ENCODE measurements at regions not wholly inside any gene's neighbourhood (a gene's known extent, or its start where the extent isn't known, plus 50 kb on each side); places are given as distances from the start of the nearest gene placed in this dataset.
A peak's percentile ranks its signal among the peaks of the same experiment; 100 is the strongest.
"Not testable (repeated sequence)": the region's sequence is repeated elsewhere in the genome, so short reads cannot be mapped to it uniquely, and the experiment has no call there.

- H3K36me3 Mint-ChIP-seq; H3K4me3 Mint-ChIP-seq; ATAC-seq (ENCODE audit: low read depth); H3K27me3 Mint-ChIP-seq; H3K4me1 Mint-ChIP-seq; DNase-seq; H3K27ac Mint-ChIP-seq: not testable (repeated sequence)
- POLR2A ChIA-PET, result interaction anchor here (0.6 kb wide), 1 partner anchor 119 kb away, joined by 3 read pairs; no protein-coding TSS in a partner anchor
- peaks cover 23% of the 10 kb centered on the region for H3K9me3 Mint-ChIP-seq
Measured at GRCh38 chr19:13676967-13677366, 87.4 kb upstream of the MRI1 start.

GRCh38 chr19:13672480-13673175, 91.7 kb upstream of the MRI1 start:
- ATAC-seq (ENCODE audit: low read depth); POLR2A ChIA-PET; DNase-seq; H3K36me3 Mint-ChIP-seq; H3K4me1 Mint-ChIP-seq; H3K27me3 Mint-ChIP-seq; H3K4me3 Mint-ChIP-seq; H3K27ac Mint-ChIP-seq: not testable (repeated sequence)
- H3K9me3 Mint-ChIP-seq, result peaks cover 13% of the 10 kb centered on the region

- POLR2A ChIA-PET, result no interaction called here
- Mint-ChIP-seq H3K9me3 (peaks cover 9% of the 10 kb centered on the region), H3K36me3 (peaks cover 5% of the 10 kb centered on the region), H3K4me3 (no peak overlapping the region), H3K27me3 (no peaks in the 10 kb centered on the region), H3K27ac (no peak overlapping the region), H3K4me1 (peaks cover 1% of the 10 kb centered on the region)
- no peak for DNase-seq
- ATAC-seq (ENCODE audit: low read depth), result no peak
Measured at GRCh38 chr19:13670846-13671245, 93.5 kb upstream of the MRI1 start.

- POLR2A ChIA-PET, result no interaction called here
- Mint-ChIP-seq H3K9me3 (peaks cover 7% of the 10 kb centered on the region), H3K27ac (no peak overlapping the region), H3K4me3 (no peak overlapping the region), H3K36me3 (peaks cover 5% of the 10 kb centered on the region), H3K27me3 (no peaks in the 10 kb centered on the region), H3K4me1 (peaks cover 1% of the 10 kb centered on the region)
- no peak for DNase-seq
- no peak for ATAC-seq (ENCODE audit: low read depth)
Measured at GRCh38 chr19:13669780-13670355, 94.5 kb upstream of the MRI1 start.

GRCh38 chr19:13668964-13669363, 95.4 kb upstream of the MRI1 start:
- Mint-ChIP-seq H3K9me3 (peaks cover 7% of the 10 kb centered on the region), H3K36me3 (peaks cover 5% of the 10 kb centered on the region), H3K4me1 (peaks cover 1% of the 10 kb centered on the region), H3K27ac (no peak overlapping the region), H3K4me3 (no peak overlapping the region), H3K27me3 (no peaks in the 10 kb centered on the region)
- ATAC-seq (ENCODE audit: low read depth) (no peak), DNase-seq (no peak)
- POLR2A ChIA-PET, result no interaction called here

- no peak for DNase-seq
- ATAC-seq (ENCODE audit: low read depth), result no peak
- Mint-ChIP-seq H3K9me3 (no peaks in the 10 kb centered on the region), H3K4me3 (no peak overlapping the region), H3K27ac (no peak overlapping the region), H3K36me3 (no peaks in the 10 kb centered on the region), H3K27me3 (peaks cover 3% of the 10 kb centered on the region), H3K4me1 (no peaks in the 10 kb centered on the region)
- POLR2A ChIA-PET, result no interaction called here
Measured at GRCh38 chr19:13666165-13666564, 98.2 kb upstream of the MRI1 start.

- H3K27ac Mint-ChIP-seq, result no peak overlapping the region
- H3K4me3 Mint-ChIP-seq, result no peak overlapping the region
- no peaks in the 10 kb centered on the region for H3K36me3 Mint-ChIP-seq
- DNase-seq, result no peak
- H3K4me1 Mint-ChIP-seq, result no peaks in the 10 kb centered on the region
- POLR2A ChIA-PET, result no interaction called here
- no peak for ATAC-seq (ENCODE audit: low read depth)
- no peaks in the 10 kb centered on the region for H3K9me3 Mint-ChIP-seq
- peaks cover 3% of the 10 kb centered on the region for H3K27me3 Mint-ChIP-seq
Measured at GRCh38 chr19:13665125-13665905, 99.0 kb upstream of the MRI1 start.

- no peaks in the 10 kb centered on the region for H3K27me3 Mint-ChIP-seq
- peaks cover 1% of the 10 kb centered on the region for H3K36me3 Mint-ChIP-seq
- ATAC-seq (ENCODE audit: low read depth), result no peak
- peaks cover 3% of the 10 kb centered on the region for H3K4me1 Mint-ChIP-seq
- POLR2A ChIA-PET, result interaction anchor here (1.6 kb wide), 1 partner anchor 16 kb away, joined by 4 read pairs; no protein-coding TSS in a partner anchor
- no peak overlapping the region for H3K27ac Mint-ChIP-seq
- H3K4me3 Mint-ChIP-seq, result peak overlapping the region; percentile 35
- H3K9me3 Mint-ChIP-seq, result peaks cover 13% of the 10 kb centered on the region
- no peak for DNase-seq
Measured at GRCh38 chr19:13652810-13653590, 111.3 kb upstream of the MRI1 start.

GRCh38 chr19:13646758-13647157, 117.6 kb upstream of the MRI1 start:
- Mint-ChIP-seq H3K27ac (no peak overlapping the region), H3K27me3 (no peaks in the 10 kb centered on the region), H3K4me3 (no peak overlapping the region), H3K9me3 (peaks cover 5% of the 10 kb centered on the region), H3K4me1 (no peaks in the 10 kb centered on the region), H3K36me3 (no peaks in the 10 kb centered on the region)
- DNase-seq, result no peak
- POLR2A ChIA-PET, result no interaction called here
- no peak for ATAC-seq (ENCODE audit: low read depth)

GRCh38 chr19:13644645-13645044, 119.7 kb upstream of the MRI1 start:
- Mint-ChIP-seq H3K27ac (no peak overlapping the region), H3K27me3 (peaks cover 11% of the 10 kb centered on the region), H3K9me3 (peaks cover 5% of the 10 kb centered on the region), H3K4me1 (no peaks in the 10 kb centered on the region), H3K4me3 (no peak overlapping the region), H3K36me3 (no peaks in the 10 kb centered on the region)
- ATAC-seq (ENCODE audit: low read depth) (no peak), DNase-seq (no peak)
- POLR2A ChIA-PET, result interaction anchor here (0.5 kb wide), 1 partner anchor 11 kb away, joined by 7 read pairs; no protein-coding TSS in a partner anchor

GRCh38 chr19:13640611-13641010, 123.7 kb upstream of the MRI1 start:
- Mint-ChIP-seq H3K4me3 (no peak overlapping the region), H3K27me3 (peaks cover 15% of the 10 kb centered on the region), H3K36me3 (no peaks in the 10 kb centered on the region), H3K4me1 (peaks cover 2% of the 10 kb centered on the region), H3K9me3 (peaks cover 10% of the 10 kb centered on the region), H3K27ac (no peak overlapping the region)
- POLR2A ChIA-PET, result no interaction called here
- ATAC-seq (ENCODE audit: low read depth) (no peak), DNase-seq (no peak)

GRCh38 chr19:13639342-13639929, 124.9 kb upstream of the MRI1 start:
- H3K36me3 Mint-ChIP-seq, result no peaks in the 10 kb centered on the region
- H3K4me3 Mint-ChIP-seq, result no peak overlapping the region
- ATAC-seq (ENCODE audit: low read depth), result no peak
- H3K27ac Mint-ChIP-seq, result no peak overlapping the region
- POLR2A ChIA-PET, result no interaction called here
- no peak for DNase-seq
- peaks cover 2% of the 10 kb centered on the region for H3K4me1 Mint-ChIP-seq
- H3K27me3 Mint-ChIP-seq, result peaks cover 15% of the 10 kb centered on the region
- H3K9me3 Mint-ChIP-seq, result peaks cover 7% of the 10 kb centered on the region

GRCh38 chr19:13637664-13638063, 126.7 kb upstream of the MRI1 start:
- no peak for DNase-seq
- peaks cover 2% of the 10 kb centered on the region for H3K4me1 Mint-ChIP-seq
- ATAC-seq (ENCODE audit: low read depth), result no peak
- no peaks in the 10 kb centered on the region for H3K36me3 Mint-ChIP-seq
- no peak overlapping the region for H3K4me3 Mint-ChIP-seq
- H3K27me3 Mint-ChIP-seq, result peaks cover 15% of the 10 kb centered on the region
- H3K9me3 Mint-ChIP-seq, result peaks cover 7% of the 10 kb centered on the region
- no peak overlapping the region for H3K27ac Mint-ChIP-seq
- POLR2A ChIA-PET, result interaction anchor here (0.8 kb wide), 1 partner anchor 14 kb away, joined by 4 read pairs; no protein-coding TSS in a partner anchor

Data from activated naive CD8-positive, alpha-beta T cell treated with anti-CD3 and anti-CD28 coated beads, Interleukin-2, amount 10 ng/mL, durations not matched to agents 7 days and 5 days (primary cell).